HCT116 (cell line): ENCODE measurements at regions not wholly inside any gene's neighbourhood (a gene's known extent, or its start where the extent isn't known, plus 50 kb on each side); places are given as distances from the start of the nearest gene placed in this dataset.

Experiments
- ATAC-seq: fragments of 200-7000 bp; cut with Tn5 transposase; 2 replicates; pipeline ENCODE4 v1.9.1; 2020; ENCODE audit warnings: mild to moderate bottlenecking, moderate library complexity
- BruUV-seq: library from RNA; stranded (reverse); fragments of 400-500 nt; replicated peaks from 2 replicates; lab custom pipeline; 2021; lab: Mats Ljungman, UMichigan
- CTCF ChIA-PET: fragments of 300-600 bp; sonication (Branson Sonifier 250); formaldehyde crosslinking; loops from one replicate; lab custom pipeline; 2021; ENCODE audit warnings: antibody characterized with exemption; lab: Charles Lee
- POLR2A ChIA-PET: fragments of 300-600, 350-600 bp; sonication (Branson Sonifier 250); formaldehyde crosslinking; loops from one replicate; lab custom pipeline; 2021; ENCODE audit warnings: antibody characterized with exemption; lab: Charles Lee
- RAD21 ChIA-PET, 2 experiments: fragments of 300-600 bp; sonication (Branson Sonifier 250); formaldehyde crosslinking; loops; one replicate each; lab custom pipeline; 2023; ENCODE audit warnings: low total read pairs in 2 of 2; ENCODE audit not compliant: uncharacterized antibody in 2 of 2, unreplicated experiment in 2 of 2, low non-redundant PET in 1 of 2; lab: Charles Lee
- DNase-seq: peaks from one replicate; pipeline ENCODE4 v3.0.0-alpha.2; 2010; ENCODE audit warnings: low read depth, low spot score
- H2AFZ ChIP-seq: fragments of 200-600 bp; shearing (Covaris generic), sonication (generic); 2 replicates; pipeline ENCODE4 v1.6.1; 2017; ENCODE audit warnings: low read depth, mixed run types, mixed read lengths, antibody characterized with exemption, low read length; ENCODE audit not compliant: poor library complexity, severe bottlenecking
- H3K27ac ChIP-seq: 2 replicates; pipeline ENCODE4 v1.5.1; 2012; ENCODE audit warnings: low read depth, low read length
- H3K27me3 ChIP-seq: fragments of 200-600 bp; sonication (generic); 2 replicates; pipeline ENCODE4 v1.6.1; 2016; ENCODE audit warnings: mixed run types, low read length, mixed read lengths; ENCODE audit not compliant: insufficient read depth
- H3K36me3 ChIP-seq, 2 experiments: fragments of 200-500 bp in 1 of 2; fragments of 200-600 bp in 1 of 2; sonication (Bioruptor generic) in 1 of 2; sonication (generic) in 1 of 2; 2 replicates each; pipeline versions ENCODE4 v1.5.1 to v1.6.1; 2014 to 2016; ENCODE audit warnings: low read length in 2 of 2, inconsistent platforms in 1 of 2, mixed read lengths in 1 of 2, mixed run types in 1 of 2; ENCODE audit not compliant: insufficient read depth in 2 of 2, control insufficient read depth in 1 of 2
- H3K4me1 ChIP-seq, 2 experiments: fragments of 200-600 bp in 1 of 2; sonication (generic) in 1 of 2; 2 replicates each; pipeline versions ENCODE4 v1.5.1 to v1.6.1; 2012 to 2017; ENCODE audit warnings: low read length in 2 of 2, inconsistent platforms in 1 of 2, mild to moderate bottlenecking in 1 of 2, mixed read lengths in 1 of 2, mixed run types in 1 of 2, moderate library complexity in 1 of 2; ENCODE audit not compliant: insufficient read depth in 2 of 2, control insufficient read depth in 1 of 2
- H3K4me2 ChIP-seq: fragments of 200-600 bp; sonication (generic); 2 replicates; pipeline ENCODE4 v1.6.1; 2017; ENCODE audit warnings: mixed run types, low read length, mixed read lengths
- H3K4me3 ChIP-seq, 2 experiments: fragments of 200-600 bp in 1 of 2; sonication (generic) in 1 of 2; replicated peaks in 1 of 2; 2 replicates each; pipeline ENCODE4 v1.5.1; 2011 to 2016; ENCODE audit warnings: low read length in 2 of 2, control low read depth in 1 of 2, low read depth in 1 of 2, mild to moderate bottlenecking in 1 of 2, mixed read lengths in 1 of 2, mixed run types in 1 of 2
- H3K79me2 ChIP-seq: fragments of 200-600 bp; sonication (generic); 2 replicates; pipeline ENCODE4 v1.6.1; 2017; ENCODE audit warnings: mild to moderate bottlenecking, mixed run types, low read length, moderate library complexity, mixed read lengths; ENCODE audit not compliant: insufficient read depth
- H3K9ac ChIP-seq: fragments of 200-600 bp; sonication (generic); 2 replicates; pipeline ENCODE4 v1.6.1; 2016; ENCODE audit warnings: low read length, mixed read lengths
- H3K9me2 ChIP-seq: fragments of 200-600 bp; sonication (generic), shearing (Covaris generic); 2 replicates; pipeline ENCODE4 v1.6.1; 2017; ENCODE audit warnings: mixed run types, mild to moderate bottlenecking, moderate library complexity; ENCODE audit not compliant: insufficient read depth
- H3K9me3 ChIP-seq, 2 experiments: fragments of 200-500 bp in 1 of 2; fragments of 200-600 bp in 1 of 2; sonication (Bioruptor generic) in 1 of 2; sonication (generic) in 1 of 2; 2 replicates each; pipeline ENCODE4 v1.6.1; 2014 to 2017; ENCODE audit warnings: low read length in 2 of 2, mixed read lengths in 2 of 2, inconsistent platforms in 1 of 2, low read depth in 1 of 2, mild to moderate bottlenecking in 1 of 2, mixed run types in 1 of 2, moderate library complexity in 1 of 2; ENCODE audit not compliant: control insufficient read depth in 1 of 2, insufficient read depth in 1 of 2
- H4K20me1 ChIP-seq: fragments of 200-600 bp; sonication (generic), shearing (Covaris generic); 2 replicates; pipeline ENCODE4 v1.6.1; 2017; ENCODE audit warnings: mixed run types, mild to moderate bottlenecking, moderate library complexity; ENCODE audit not compliant: insufficient read depth
- CBX3 ChIP-seq: IDR thresholded peaks from 2 replicates; pipeline ENCODE4 v1.6.1; 2012; ENCODE audit warnings: low read depth
- CEBPB ChIP-seq: IDR thresholded peaks from 2 replicates; pipeline ENCODE4 v1.6.1; 2012; ENCODE audit warnings: low read depth
- CTCF ChIP-seq, 3 experiments: fragments of 200-600 bp in 1 of 3; sonication (generic) in 1 of 3; IDR thresholded peaks in 2 of 3; conservative IDR thresholded peaks in 1 of 3; 2 replicates each; pipeline ENCODE4 v1.5.1; 2012 to 2017; ENCODE audit warnings: low read depth in 2 of 3, low read length in 2 of 3, antibody characterized with exemption in 1 of 3, borderline replicate concordance in 1 of 3, control low read depth in 1 of 3, mild to moderate bottlenecking in 1 of 3, mixed read lengths in 1 of 3, mixed run types in 1 of 3, moderate library complexity in 1 of 3; ENCODE audit not compliant: insufficient read depth in 1 of 3
- EGR1 ChIP-seq: IDR thresholded peaks from 2 replicates; pipeline ENCODE4 v1.6.1; 2012; ENCODE audit warnings: low read depth
- JUND ChIP-seq: IDR thresholded peaks from 2 replicates; pipeline ENCODE4 v1.6.1; 2012
- MAX ChIP-seq: IDR thresholded peaks from 2 replicates; pipeline ENCODE4 v1.6.1; 2012
- RAD21 ChIP-seq: IDR thresholded peaks from 2 replicates; pipeline ENCODE4 v1.6.1; 2012; ENCODE audit warnings: low read depth, mild to moderate bottlenecking
- REST ChIP-seq: IDR thresholded peaks from 2 replicates; pipeline ENCODE4 v1.6.1; 2012; ENCODE audit warnings: low read depth
- SP1 ChIP-seq: IDR thresholded peaks from 2 replicates; pipeline ENCODE4 v1.6.1; 2012; ENCODE audit warnings: low read depth
- TCF7L2 ChIP-seq: IDR thresholded peaks from 2 replicates; pipeline ENCODE4 v1.7.0; 2011; ENCODE audit warnings: borderline replicate concordance, inconsistent platforms; ENCODE audit not compliant: insufficient read depth, insufficient read length; ENCODE audit errors: extremely low read depth
- YY1 ChIP-seq: IDR thresholded peaks from 2 replicates; pipeline ENCODE4 v1.6.1; 2011; ENCODE audit warnings: low read length, low read depth, moderate library complexity, mild to moderate bottlenecking; ENCODE audit not compliant: insufficient replicate concordance; ENCODE audit errors: extremely low read depth
- ZBTB33 ChIP-seq: IDR thresholded peaks from 2 replicates; pipeline ENCODE4 v1.6.1; 2011; ENCODE audit warnings: mild to moderate bottlenecking, low read length, moderate library complexity; ENCODE audit not compliant: insufficient replicate concordance; ENCODE audit errors: extremely low read depth
- intact Hi-C: fragments of 100-400 bp; cut with micrococcal nuclease; formaldehyde crosslinking; loops from 2 replicates; pipeline ENCODE4 v1.10.0; 2022

- intact Hi-C loops = no loop called here
- DNase-seq (no peak), ATAC-seq (no peak)
- Histone ChIP-seq H3K9ac (no peak overlapping the region), H2AFZ (no peak overlapping the region), H3K79me2 (no peaks in the 10 kb centered on the region), H3K27ac (no peak overlapping the region), H4K20me1 (no peaks in the 10 kb centered on the region), H3K27me3 (peaks cover 5% of the 10 kb centered on the region), H3K36me3 (no peaks in the 10 kb centered on the region), H3K4me1 (peaks cover 0 to 5% of the 10 kb centered on the region in 2 experiments; a peak in 1 of 4 replicates), H3K9me2 (no peaks in the 10 kb centered on the region), H3K9me3 (no peaks in the 10 kb centered on the region), H3K4me2 (no peak overlapping the region), H3K4me3 (no peak overlapping the region)
- CTCF ChIA-PET = no interaction called here
- RAD21 ChIA-PET = no interaction called here
- no peak for TF ChIP-seq MAX
- no peak for TF ChIP-seq SP1
- no peak for TF ChIP-seq RAD21
- TF ChIP-seq CBX3 = no peak
- no peak for TF ChIP-seq JUND
- TF ChIP-seq TCF7L2 = no peak
- TF ChIP-seq EGR1 = no peak
- TF ChIP-seq YY1 = no peak
- no peak for TF ChIP-seq ZBTB33
- TF ChIP-seq CEBPB = no peak
- no peak for TF ChIP-seq REST
- no peak for TF ChIP-seq CTCF (IDR thresholded peaks at IDR 0.05 in 2 of 3, conservative IDR thresholded peaks at IDR 0.05 in 1 of 3; ENCODE audit: borderline replicate concordance in 1 of 3, insufficient read depth in 1 of 3, low read depth in 2 of 3, low read length in 2 of 3)
- BruUV-seq = no TSS peak
- POLR2A ChIA-PET = no interaction called here
These were observed 104.7 kb upstream of the TTC29 start for GRCh38 chr4:147050356-147050765.
